ENCODE measurements at regions not wholly inside any gene's neighbourhood (a gene's known extent, or its start where the extent isn't known, plus 50 kb on each side); places are given as distances from the start of the nearest gene placed in this dataset.

GRCh38 chr20:50322703-50323131 is 132.1 kb downstream of the CEBPB start:
- ChIA-PET POLR2A (no interaction called here), CTCF (no interaction called here)
- Histone ChIP-seq H3K4me2 (ENCODE audit: insufficient read depth, low read length) (no peak overlapping the region), H3K27me3 (ENCODE audit: control insufficient read depth in 2 of 2, insufficient read depth in 2 of 2, low read length in 2 of 2) (peaks cover 8 to 10% of the 10 kb centered on the region in 2 experiments), H4K20me1 (replicated peaks; ENCODE audit: control insufficient read depth, extremely low read depth, insufficient read depth, low read length) (no peaks in the 10 kb centered on the region), H3K9me3 (replicated peaks; ENCODE audit: control insufficient read depth, insufficient read depth, low read length) (no peaks in the 10 kb centered on the region), H3K79me2 (ENCODE audit: control insufficient read depth, insufficient read depth, low read length) (no peaks in the 10 kb centered on the region), H3K27ac (ENCODE audit: insufficient read depth, low read depth, low read length) (no peak overlapping the region), H3K9ac (replicated peaks; ENCODE audit: extremely low read depth, insufficient read depth, low read length) (no peak overlapping the region), H3K4me1 (ENCODE audit: control insufficient read depth, extremely low read depth, insufficient read depth, low read length) (no peaks in the 10 kb centered on the region), H3K9me1 (replicated peaks; ENCODE audit: control insufficient read depth, extremely low read depth, insufficient read depth, low read length) (no peaks in the 10 kb centered on the region), H3K36me3 (ENCODE audit: control insufficient read depth in 2 of 2, extremely low read depth in 1 of 2, insufficient read depth in 2 of 2, low read length in 2 of 2) (no peaks in the 10 kb centered on the region), H2AFZ (ENCODE audit: low read depth, low read length) (no peak overlapping the region), H3K4me3 (replicated peaks in 1 of 3; ENCODE audit: insufficient read depth in 1 of 3, low read depth in 1 of 3, low read length in 3 of 3) (no peak overlapping the region)
- dilution Hi-C loops (cut with MboI; ENCODE audit: extremely low pct_ligation_motif_present, low sequenced_read_pairs) = no loop called here
- TF ChIP-seq JUN (IDR thresholded peaks at IDR 0.05; ENCODE audit: borderline replicate concordance, insufficient read depth, insufficient read length, low read depth) (no peak), POLR2AphosphoS5 (IDR thresholded peaks at IDR 0.05; ENCODE audit: insufficient read depth, low read depth, low read length) (no peak), EZH2 (IDR thresholded peaks at IDR 0.05; ENCODE audit: borderline replicate concordance, low read depth, low read length, severe bottlenecking) (no peak), FOS (IDR thresholded peaks at IDR 0.05; ENCODE audit: borderline replicate concordance, insufficient read depth, low read length) (no peak), GATA2 (IDR thresholded peaks at IDR 0.05; ENCODE audit: insufficient read depth, insufficient read length, low read depth, low read length) (no peak), POLR2A (IDR thresholded peaks at IDR 0.05; ENCODE audit: low read depth, low read length) (no peak), MYC (IDR thresholded peaks at IDR 0.05; ENCODE audit: low read depth, low read length) (no peak)
- TF ChIP-seq, protein P1, sequence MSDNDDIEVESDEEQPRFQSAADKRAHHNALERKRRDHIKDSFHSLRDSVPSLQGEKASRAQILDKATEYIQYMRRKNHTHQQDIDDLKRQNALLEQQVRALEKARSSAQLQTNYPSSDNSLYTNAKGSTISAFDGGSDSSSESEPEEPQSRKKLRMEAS (IDR thresholded peaks at IDR 0.05; ENCODE audit: insufficient read depth, insufficient read length) = no peak
- TF ChIP-seq, protein P2, sequence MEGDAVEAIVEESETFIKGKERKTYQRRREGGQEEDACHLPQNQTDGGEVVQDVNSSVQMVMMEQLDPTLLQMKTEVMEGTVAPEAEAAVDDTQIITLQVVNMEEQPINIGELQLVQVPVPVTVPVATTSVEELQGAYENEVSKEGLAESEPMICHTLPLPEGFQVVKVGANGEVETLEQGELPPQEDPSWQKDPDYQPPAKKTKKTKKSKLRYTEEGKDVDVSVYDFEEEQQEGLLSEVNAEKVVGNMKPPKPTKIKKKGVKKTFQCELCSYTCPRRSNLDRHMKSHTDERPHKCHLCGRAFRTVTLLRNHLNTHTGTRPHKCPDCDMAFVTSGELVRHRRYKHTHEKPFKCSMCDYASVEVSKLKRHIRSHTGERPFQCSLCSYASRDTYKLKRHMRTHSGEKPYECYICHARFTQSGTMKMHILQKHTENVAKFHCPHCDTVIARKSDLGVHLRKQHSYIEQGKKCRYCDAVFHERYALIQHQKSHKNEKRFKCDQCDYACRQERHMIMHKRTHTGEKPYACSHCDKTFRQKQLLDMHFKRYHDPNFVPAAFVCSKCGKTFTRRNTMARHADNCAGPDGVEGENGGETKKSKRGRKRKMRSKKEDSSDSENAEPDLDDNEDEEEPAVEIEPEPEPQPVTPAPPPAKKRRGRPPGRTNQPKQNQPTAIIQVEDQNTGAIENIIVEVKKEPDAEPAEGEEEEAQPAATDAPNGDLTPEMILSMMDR (IDR thresholded peaks at IDR 0.05; ENCODE audit: extremely low read depth in 1 of 2, insufficient read depth in 1 of 2, low read depth in 1 of 2, low read length in 2 of 2) = no peak
- DNase-seq (ENCODE audit: low read depth, low spot score) = no peak
- no TSS peak for BruUV-seq (replicated peaks)
- no peak for FAIRE-seq
- intact Hi-C loops (cut with micrococcal nuclease) = no loop called here

All from endothelial cell of umbilical vein (primary cell).